GM12891 (cell line): ENCODE measurements at regions not wholly inside any gene's neighbourhood (a gene's known extent, or its start where the extent isn't known, plus 50 kb on each side); places are given as distances from the start of the nearest gene placed in this dataset.

Experiments used
- DNase-seq: peaks from one replicate; pipeline ENCODE4 v3.0.0; 2011; ENCODE audit warnings: low spot score; ENCODE audit not compliant: insufficient read length
- FAIRE-seq: peaks from 2 replicates; lab custom pipeline; 2011; peaks lifted over from hg19 to GRCh38; lab: Jason Lieb, UNC
- PAX5 ChIP-seq: IDR thresholded peaks from 2 replicates; pipeline ENCODE4 v1.6.1; 2011; ENCODE audit warnings: low read length, moderate library complexity, mild to moderate bottlenecking; ENCODE audit not compliant: insufficient read depth, severe bottlenecking
- POLR2A ChIP-seq: IDR thresholded peaks from 2 replicates; pipeline ENCODE4 v1.6.1; 2011; ENCODE audit warnings: low read depth, low read length, control low read depth
- POLR2AphosphoS5 ChIP-seq: IDR thresholded peaks from 2 replicates; pipeline ENCODE4 v1.6.1; 2011; ENCODE audit warnings: low read depth, low read length, control low read depth
- POU2F2 ChIP-seq: IDR thresholded peaks from 2 replicates; pipeline ENCODE4 v1.6.1; 2011; ENCODE audit warnings: low read depth, mild to moderate bottlenecking, control low read depth, low read length, moderate library complexity
- SPI1 ChIP-seq: IDR thresholded peaks from 2 replicates; pipeline ENCODE4 v1.6.1; 2011; ENCODE audit warnings: low read depth, low read length, control low read depth
- TAF1 ChIP-seq: IDR thresholded peaks from 2 replicates; pipeline ENCODE4 v1.6.1; 2011; ENCODE audit warnings: low read depth, low read length, control low read depth

- no peak for FAIRE-seq
- TF ChIP-seq SPI1: no peak
- TF ChIP-seq POU2F2: no peak
- no peak for TF ChIP-seq POLR2A
- TF ChIP-seq TAF1: no peak
- no peak for TF ChIP-seq PAX5
- no peak for TF ChIP-seq POLR2AphosphoS5
Observed at GRCh38 chr21:21664871-21665270, 666.7 kb downstream of the NCAM2 start.

GRCh38 chr21:21666689-21667088, 668.5 kb downstream of the NCAM2 start:
- TF ChIP-seq POU2F2: no peak
- TF ChIP-seq SPI1: no peak
- no peak for TF ChIP-seq TAF1
- TF ChIP-seq PAX5: no peak
- FAIRE-seq (no peak), DNase-seq (no peak)

More at GRCh38 chr21:21664871-21665270, 666.7 kb downstream of the NCAM2 start:
- DNase-seq: no peak

- DNase-seq (no peak), FAIRE-seq (no peak)
- TF ChIP-seq SPI1 (no peak), PAX5 (no peak), POU2F2 (no peak), POLR2AphosphoS5 (no peak), POLR2A (no peak), TAF1 (no peak)
Observed at GRCh38 chr21:21668198-21668597, 670.0 kb downstream of the NCAM2 start.

GRCh38 chr21:21673959-21674358, 675.8 kb downstream of the NCAM2 start:
- FAIRE-seq (no peak), DNase-seq (no peak)
- TF ChIP-seq TAF1 (no peak), SPI1 (no peak), POLR2A (no peak), PAX5 (no peak), POU2F2 (no peak), POLR2AphosphoS5 (no peak)

- TF ChIP-seq POLR2A: no peak
- TF ChIP-seq POU2F2: no peak
- no peak for TF ChIP-seq TAF1
- TF ChIP-seq SPI1: no peak
- TF ChIP-seq PAX5: no peak
- no peak for TF ChIP-seq POLR2AphosphoS5
- no peak for FAIRE-seq
- DNase-seq: no peak
Observed at GRCh38 chr21:21675601-21676000, 677.4 kb downstream of the NCAM2 start.

- no peak for TF ChIP-seq POLR2AphosphoS5
- TF ChIP-seq POLR2A: no peak
- no peak for TF ChIP-seq PAX5
- no peak for TF ChIP-seq SPI1
- no peak for TF ChIP-seq TAF1
- no peak for TF ChIP-seq POU2F2
- no peak for FAIRE-seq
- no peak for DNase-seq
Observed at GRCh38 chr21:21682172-21682571, 684.0 kb downstream of the NCAM2 start.

- no peak for TF ChIP-seq POU2F2
- TF ChIP-seq POLR2A: no peak
- TF ChIP-seq PAX5: no peak
- TF ChIP-seq TAF1: no peak
- TF ChIP-seq POLR2AphosphoS5: no peak
- TF ChIP-seq SPI1: no peak
- no peak for DNase-seq
Observed at GRCh38 chr21:21688889-21689288, 690.7 kb downstream of the NCAM2 start.

GRCh38 chr21:21690068-21690665, 692.0 kb downstream of the NCAM2 start:
- TF ChIP-seq POLR2A (no peak), POU2F2 (no peak), POLR2AphosphoS5 (no peak), TAF1 (no peak), PAX5 (no peak), SPI1 (no peak)
- FAIRE-seq (no peak), DNase-seq (no peak)

More at GRCh38 chr21:21688889-21689288, 690.7 kb downstream of the NCAM2 start:
- FAIRE-seq: no peak

GRCh38 chr21:21712748-21713520, 714.7 kb downstream of the NCAM2 start:
- DNase-seq: no peak
- TF ChIP-seq SPI1 (no peak), TAF1 (no peak), POLR2AphosphoS5 (no peak), PAX5 (no peak), POLR2A (no peak), POU2F2 (no peak)
- FAIRE-seq: no peak
